ENCODE measurements at regions not wholly inside any gene's neighbourhood (a gene's known extent, or its start where the extent isn't known, plus 50 kb on each side); places are given as distances from the start of the nearest gene placed in this dataset.
"Not testable (repeated sequence)": the region's sequence is repeated elsewhere in the genome, so short reads cannot be mapped to it uniquely, and the experiment has no call there.

DNA sequence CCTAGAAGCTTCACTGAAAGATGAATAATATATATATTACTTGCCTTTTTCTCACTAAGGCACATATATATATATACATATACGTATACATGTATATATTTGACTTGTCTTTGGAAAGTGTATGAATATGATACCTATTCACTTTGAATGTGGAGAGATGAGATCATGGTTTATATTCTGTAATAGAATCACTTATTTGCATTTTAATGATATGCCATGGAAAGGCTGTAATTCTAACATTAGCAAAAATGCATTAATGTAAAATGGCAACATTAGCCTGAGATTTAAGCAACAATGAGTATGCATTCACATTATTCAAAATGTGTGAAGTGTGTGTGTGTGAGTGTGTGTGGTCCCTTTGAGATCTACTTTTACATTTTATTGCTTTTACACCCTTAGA, 54.5 kb upstream of the PRKD1 start:
- DNase-seq (ENCODE audit: low read depth): no peak

DNA sequence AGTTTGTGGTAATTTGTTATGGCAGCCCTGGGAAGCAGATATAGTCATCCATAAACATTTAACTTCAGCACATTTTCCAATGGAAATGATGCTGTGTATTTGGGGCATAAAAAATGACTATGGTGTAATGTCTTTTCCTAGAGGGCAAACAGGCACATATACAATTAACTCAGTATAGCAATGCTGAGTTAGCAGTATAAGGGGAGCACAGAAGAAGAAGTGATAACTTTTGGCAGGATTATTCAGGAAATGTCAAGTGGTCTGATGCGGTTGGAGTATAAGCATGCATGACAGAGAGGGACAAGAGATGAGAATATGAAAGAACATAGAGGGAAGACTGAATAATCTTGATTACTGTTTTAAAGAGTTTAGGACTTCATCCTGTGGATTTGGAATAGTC, 55.3 kb upstream of the PRKD1 start:
- no peak for DNase-seq (ENCODE audit: low read depth)

DNA sequence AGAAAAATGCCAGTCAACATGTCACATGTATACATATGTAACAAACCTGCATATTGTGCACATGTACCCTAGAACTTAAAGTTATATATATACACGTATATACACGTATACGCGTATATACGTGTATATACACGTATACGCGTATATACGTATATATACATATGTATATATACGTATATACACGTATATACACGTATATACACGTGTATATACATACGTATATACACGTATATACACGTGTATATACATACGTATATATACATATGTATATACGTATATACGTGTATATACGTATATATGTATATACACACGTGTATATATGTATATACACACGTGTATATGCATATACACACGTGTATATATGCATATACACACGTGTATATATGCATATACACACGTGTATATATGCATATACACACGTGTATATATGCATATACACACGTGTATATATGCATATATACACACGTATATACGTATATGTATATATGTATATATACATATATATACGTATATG, 62.8 kb upstream of the PRKD1 start:
- DNase-seq (ENCODE audit: low read depth): not testable (repeated sequence)

DNA sequence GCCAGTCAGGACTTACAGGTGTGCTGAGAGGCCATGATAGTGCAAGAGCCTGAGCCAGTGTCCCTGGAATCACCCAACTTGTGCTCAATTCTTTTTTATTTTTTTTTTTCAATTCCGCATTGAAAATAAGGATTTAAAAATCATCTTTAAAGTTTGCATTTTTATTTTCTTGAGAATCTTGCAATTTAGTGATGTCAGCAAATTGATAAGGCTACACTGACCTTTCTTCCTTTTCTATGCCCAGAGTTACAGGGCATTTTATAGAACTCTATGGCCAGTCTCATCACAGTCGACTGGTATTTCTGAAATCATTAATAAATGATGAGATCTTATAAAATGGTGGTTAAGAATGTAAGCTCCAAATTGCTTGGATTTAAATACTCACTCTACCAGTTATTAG, 63.3 kb upstream of the PRKD1 start:
- no peak for DNase-seq (ENCODE audit: low read depth)

DNA sequence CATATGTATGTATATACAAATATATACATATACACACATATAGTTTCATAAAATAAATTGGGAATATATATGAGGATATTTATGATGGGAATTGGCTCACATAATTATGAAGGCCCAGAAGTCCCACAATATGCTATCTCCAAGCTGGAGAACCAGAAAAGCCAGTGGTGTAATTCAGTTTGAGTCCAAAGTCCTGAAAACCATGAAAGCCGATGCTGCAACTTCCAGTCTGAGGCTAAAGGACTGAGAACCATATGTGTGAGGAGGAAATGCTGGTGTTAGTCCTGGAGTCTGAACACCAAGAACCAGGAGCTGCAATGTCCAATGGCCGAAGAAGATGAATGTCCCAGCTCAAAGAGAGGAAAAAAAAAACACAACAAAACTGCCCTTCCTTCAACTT, 65.5 kb upstream of the PRKD1 start:
- no peak for DNase-seq (ENCODE audit: low read depth)

DNA sequence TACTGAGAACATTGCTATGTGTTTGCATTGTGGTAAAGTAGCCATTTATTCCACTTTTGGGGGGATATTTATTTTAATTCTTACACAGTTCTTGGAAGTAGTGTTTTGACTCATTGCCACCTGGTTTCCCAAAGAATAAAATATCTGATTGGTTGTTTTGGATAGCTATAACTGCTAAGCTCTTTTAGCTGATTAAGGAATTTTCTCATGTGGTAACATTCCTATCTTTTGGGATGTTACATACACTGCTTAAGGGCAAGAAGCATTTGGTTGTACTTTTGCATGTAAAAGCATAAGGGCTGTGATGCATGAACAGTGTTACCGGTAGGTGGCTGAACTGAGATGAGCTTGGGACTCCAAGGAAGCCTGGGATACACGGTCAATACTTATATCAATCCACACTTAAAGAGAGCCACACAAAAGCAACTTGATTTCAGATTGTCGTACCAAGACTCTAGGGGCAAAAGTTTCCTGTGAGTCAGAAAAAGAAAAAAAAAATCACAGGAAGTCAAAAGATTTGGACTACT, 71.4 kb upstream of the PRKD1 start:
- DNase-seq (ENCODE audit: low read depth): peak; percentile 20

DNA sequence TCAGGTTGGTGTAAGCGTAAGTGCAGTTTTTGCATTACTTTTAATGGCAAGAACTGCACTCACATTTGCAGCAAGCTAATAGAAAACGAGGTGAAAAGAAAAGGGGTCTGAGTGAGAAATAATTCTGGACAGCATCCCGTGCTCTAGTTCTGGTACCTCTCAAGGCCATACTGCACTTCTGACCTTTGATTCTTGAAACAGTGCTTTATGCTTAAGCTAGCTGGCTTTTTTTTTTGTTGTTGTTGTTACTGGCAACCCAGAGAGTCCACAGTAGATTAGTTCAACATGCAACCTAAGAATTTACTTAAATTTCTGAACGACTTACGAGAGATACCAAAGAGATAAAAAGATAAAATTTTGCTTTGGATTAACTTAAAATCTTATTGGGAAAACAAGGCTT, 75.2 kb upstream of the PRKD1 start:
- no peak for DNase-seq (ENCODE audit: low read depth)

DNA sequence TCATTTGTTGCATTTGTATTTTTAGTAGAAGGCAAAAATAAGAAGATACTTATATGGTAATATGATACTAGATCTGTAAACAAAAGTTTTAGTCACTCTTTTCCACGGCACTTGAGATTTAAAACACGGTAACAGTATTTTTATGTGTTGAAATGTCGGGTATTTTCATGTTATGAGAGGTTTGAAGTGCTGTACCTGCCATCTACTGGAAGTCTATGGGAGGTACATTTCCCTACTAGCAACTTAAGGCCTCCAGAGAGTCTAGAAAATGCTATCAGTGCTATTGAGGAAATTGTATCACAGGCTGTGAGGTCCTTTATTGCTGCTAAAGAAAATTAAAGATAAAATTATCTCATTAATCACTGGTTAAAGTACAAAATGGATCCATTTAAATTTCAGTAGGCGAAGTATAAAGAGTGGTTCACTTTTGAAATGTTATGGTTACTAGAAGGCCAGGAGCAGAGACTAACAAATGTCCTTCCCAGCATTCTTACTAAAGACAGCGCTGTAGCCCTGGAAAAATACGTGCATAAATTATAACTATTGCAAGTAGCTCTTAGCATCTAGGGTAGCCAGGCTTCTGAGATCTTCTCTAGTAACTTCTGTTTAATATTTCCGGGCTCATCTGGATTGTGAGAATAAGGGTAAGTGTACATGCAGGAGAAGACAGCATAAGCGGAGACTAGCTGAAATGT, 77.6 kb upstream of the PRKD1 start:
- peak; percentile 77 for DNase-seq (ENCODE audit: low read depth)

DNA sequence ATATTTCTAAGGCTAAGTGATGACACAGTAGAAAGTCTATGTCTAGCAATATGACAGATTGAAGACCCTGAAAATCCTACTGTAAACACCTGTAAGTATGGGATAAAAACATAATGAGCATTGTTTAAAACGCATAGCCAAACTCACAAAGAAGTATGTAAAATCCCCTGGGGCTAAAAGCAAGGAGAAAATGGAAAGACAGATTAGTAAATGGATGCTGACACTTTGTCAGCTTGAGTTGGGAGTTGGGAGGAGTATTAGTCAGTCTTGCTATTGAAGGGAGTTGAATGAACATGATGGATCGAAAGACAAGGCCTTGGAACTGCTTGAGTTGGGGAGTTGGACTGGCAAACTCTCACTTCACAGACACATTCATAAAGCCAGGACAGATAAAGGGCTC, 79.0 kb upstream of the PRKD1 start:
- no peak for DNase-seq (ENCODE audit: low read depth)

DNA sequence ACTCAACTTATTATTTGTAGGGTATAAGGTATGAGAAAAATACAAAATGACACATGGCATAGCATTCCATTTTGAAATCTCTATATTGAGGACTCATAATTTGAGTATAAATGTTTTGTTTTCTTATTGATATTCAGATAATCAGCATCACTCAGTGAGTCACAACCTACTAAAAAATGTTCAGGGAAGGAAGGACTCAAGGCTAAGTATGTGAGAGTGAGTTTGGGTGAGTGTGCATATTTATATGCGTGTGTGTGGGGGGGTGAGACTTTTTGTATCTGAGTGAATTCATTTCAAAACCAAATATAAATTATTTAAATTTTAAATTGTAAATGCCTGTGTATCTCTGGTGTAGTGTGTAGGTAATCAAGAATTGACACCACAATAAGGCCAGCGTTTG, 87.8 kb upstream of the PRKD1 start:
- peak; percentile 66 for DNase-seq (ENCODE audit: low read depth)

DNA sequence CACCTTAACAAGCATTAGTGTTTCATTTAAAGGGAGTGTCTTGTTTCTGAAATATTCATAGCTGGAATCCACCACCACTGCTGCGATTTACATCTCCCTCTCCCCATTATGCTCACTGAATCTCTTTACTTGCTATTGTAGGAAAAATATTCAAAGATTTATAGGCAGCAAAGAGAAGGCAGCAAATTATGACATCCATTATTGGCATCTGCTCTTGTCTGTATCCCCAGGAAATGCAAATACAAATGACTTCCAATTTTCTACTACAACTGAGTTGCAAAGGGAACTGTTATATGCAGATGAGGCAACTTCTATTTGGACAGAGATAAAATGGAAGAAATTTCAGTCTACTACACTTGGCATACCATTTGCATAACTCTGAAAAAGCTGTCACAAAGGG, 88.4 kb upstream of the PRKD1 start:
- peak; percentile 19 for DNase-seq (ENCODE audit: low read depth)

DNA sequence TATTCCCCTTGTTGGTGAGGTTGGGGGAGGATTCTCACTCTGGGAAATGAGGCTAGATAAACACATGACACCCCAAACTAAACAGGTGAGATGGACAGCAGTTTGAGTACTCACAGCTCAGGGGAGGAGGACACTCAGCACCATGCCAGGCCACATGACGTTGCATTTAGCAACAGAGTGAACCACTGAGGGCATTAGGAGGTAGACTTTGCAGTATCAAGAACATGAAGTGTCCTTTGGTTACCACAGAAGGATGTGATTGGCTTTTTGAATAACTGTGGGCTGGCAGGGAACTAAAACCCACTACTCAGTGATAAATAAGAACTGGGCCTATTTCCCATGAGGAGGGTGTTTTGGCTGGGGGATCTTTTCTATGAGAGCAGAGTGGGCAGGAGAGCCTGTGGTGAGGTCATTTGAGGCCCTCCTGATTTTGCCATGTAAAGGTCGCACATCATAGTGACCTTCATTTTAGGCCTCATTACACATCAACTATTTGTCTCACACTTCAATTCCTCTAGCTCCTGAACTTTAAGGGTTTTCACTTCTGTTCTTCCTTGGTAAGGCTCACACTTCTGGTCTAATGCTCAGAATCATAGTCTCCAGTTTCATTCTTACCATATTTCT, 89.8 kb upstream of the PRKD1 start:
- DNase-seq (ENCODE audit: low read depth): no peak

DNA sequence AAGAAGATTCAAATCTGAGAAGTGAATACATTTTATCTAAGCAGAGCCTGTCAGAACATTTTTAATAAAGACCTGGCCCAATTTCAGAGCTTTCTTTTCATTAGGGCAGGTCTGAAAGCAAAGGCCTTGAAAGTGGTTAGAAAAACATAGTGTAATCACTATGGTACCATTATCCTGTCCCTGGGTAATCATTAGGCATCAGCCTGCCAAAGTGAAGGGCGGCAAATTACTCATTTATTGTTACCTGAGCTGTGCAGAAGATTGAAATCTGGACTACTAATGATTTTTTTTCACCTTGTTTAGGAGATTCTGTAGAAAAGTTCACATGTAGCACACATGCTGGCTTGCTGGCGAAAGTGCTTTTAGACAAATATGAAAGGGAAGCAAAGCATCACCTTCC, 92.6 kb upstream of the PRKD1 start:
- no peak for DNase-seq (ENCODE audit: low read depth)

DNA sequence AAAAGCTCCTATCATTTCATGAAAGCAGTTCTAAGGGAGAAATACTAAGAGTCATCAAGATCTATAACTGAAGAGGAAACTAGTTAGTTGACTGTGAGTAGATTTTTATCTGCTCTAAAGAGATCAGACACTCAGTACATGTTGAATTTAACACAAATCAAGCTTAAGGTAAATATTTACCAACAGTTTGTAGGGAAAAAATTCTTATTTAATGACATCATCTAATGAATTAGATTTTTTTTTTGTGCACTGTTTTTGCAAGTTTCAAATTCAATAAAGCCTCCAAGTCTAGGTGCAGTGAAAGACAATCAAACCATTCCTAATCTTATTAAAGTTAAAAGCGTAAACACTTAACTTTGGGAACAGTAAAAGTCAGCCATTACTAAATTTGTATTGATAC, 93.0 kb upstream of the PRKD1 start:
- DNase-seq (ENCODE audit: low read depth): no peak

DNA sequence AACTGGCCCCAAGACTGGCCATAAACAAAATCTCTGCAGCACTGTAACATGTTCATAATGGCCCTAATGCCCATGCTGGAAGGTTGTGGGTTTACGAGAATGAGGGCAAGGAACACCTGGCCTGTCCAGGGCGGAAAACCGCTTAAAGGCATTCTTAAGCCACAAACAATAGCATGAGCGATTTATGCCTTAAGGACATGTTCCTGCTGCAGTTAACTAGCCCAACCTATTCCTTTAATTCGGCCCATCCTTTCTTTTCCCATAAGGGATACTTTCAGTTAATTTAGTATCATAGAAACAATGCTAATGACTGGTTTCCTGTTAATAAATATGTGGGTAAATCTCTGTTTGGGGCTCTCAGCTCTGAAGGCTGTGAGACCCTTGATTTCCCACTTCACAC, 95.7 kb upstream of the PRKD1 start:
- not testable (repeated sequence) for DNase-seq (ENCODE audit: low read depth)

DNA sequence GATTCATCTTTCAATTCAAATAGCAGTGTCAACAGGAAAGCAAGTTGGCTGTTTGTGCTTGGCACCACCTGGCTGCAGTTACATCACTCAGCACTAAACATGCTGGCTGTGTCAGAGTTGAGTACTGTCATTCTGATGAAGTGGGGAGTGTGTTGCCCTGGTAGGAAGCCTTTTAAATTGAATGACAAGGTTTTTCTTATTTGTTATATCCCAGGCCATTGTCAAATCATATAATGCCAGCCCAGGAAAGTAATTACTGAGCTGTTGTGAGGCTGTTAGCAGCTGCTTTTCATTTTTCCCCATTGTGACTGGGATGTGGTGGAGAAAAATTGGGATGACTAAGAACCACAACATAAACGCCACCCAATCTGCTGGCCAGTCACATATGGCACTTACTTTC, 106.5 kb upstream of the PRKD1 start:
- DNase-seq (ENCODE audit: low read depth): peak; percentile 64

DNA sequence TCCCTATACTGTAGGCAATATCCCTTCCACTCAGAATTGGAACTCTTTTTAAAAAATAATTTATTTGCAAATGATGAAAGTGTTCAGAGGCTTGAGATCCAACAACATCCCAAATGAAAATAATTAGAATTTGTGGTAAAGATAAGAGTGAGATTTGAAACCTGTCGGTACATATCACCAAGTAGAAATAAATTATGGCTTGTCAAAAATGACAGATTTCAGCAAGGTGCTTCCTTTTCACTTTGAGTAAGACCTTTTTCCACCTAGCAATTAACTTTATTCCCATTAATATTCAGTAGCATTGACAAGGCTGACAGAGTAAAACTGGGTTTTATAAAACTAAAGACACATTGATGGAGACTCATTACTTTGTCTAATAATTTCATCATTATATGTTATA, 107.7 kb upstream of the PRKD1 start:
- no peak for DNase-seq (ENCODE audit: low read depth)

DNA sequence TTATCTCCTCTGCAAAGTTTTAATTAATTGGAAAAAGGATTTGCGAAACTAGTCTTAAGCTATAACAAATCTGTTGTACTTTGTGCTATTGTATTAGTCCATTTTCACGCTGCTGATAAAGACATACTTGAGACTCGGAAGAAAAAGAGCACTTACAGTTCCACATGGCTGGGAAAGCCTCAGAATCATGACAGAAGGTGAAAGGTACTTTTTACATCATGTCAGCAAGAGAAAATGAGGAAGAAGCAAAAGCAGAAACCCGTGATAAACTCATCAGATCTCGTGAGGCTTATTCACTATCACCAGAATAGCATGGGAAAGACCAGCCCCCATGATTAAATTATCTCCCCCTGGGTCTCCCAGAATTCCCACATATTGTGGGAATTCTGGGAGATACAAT, 118.1 kb upstream of the PRKD1 start:
- DNase-seq (ENCODE audit: low read depth): no peak

DNA sequence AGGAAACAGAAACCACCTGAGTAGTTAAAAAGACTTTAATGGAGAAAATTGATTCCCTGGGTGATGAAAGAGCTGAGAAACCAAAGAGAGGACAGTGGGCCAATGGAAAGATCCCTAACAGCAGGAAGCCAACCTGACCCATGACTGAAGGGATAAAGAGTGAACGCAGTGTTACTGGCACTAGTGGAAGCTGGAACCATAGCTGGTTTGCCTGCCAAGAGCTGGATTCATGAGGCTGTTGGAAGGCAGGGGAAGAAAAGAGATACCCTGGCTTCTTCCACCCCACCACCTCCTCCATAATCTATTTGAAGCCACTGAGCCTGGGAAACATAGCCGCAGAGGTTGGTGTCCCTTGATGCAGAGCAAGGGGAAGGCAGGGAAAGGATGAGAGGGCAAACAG, 125.5 kb upstream of the PRKD1 start:
- no peak for DNase-seq (ENCODE audit: low read depth)

DNA sequence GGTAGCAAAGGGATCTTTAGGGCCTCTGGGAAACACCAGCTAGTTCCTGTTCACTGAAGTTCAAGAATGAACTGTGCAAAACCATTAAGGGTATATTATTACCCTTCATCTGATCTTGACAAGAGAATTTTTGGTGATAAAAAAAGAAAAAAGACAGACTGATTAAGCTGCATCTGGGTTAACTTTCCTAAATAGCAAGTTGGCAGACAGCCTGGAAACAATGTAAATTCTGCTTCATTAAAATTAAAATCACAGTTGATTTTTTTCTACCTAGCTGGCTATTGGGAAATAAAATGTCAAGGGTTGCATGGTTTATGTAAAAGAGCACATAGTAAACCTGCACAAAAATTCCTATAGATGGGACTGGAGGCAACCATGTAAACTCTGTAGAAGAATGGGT, 126.6 kb upstream of the PRKD1 start:
- no peak for DNase-seq (ENCODE audit: low read depth)

DNA sequence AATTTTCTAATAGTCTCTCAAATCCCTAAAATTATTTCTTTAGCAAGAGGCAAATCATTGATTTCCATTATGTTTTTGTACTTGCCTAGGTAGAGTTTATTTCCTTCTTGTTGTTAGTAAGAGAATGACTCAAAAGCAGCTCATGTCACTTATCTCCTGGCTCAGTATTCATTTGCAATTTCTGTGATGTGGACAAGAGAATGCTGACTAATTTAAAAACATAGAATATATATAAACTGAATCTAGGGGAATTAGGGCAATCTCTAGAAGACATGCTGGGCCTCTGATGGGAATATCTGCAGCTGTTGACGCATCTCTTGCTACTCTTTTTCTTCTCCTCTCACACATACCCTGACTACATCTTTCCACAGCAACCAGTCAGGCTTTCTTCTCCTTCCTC, 130.8 kb upstream of the PRKD1 start:
- DNase-seq (ENCODE audit: low read depth): peak; percentile 21

DNA sequence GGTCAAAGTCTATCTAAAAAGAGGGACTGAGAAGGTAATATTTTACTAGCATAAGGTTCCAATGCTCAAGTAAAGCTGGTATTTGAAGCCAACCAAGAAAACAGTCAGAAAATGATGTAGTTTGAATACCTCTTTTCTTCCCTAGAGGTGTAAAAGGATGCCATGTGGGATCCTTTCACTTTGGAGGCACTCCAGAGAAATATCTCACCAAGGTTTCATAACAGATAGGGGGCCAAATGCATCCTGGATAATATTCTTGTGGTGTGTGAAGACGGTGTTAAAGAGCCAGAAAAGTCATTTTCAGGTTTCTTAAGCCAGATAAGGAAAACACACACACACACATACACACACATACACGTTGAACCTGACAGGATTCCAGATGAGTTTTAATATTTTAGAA, 136.1 kb upstream of the PRKD1 start:
- no peak for DNase-seq (ENCODE audit: low read depth)

DNA sequence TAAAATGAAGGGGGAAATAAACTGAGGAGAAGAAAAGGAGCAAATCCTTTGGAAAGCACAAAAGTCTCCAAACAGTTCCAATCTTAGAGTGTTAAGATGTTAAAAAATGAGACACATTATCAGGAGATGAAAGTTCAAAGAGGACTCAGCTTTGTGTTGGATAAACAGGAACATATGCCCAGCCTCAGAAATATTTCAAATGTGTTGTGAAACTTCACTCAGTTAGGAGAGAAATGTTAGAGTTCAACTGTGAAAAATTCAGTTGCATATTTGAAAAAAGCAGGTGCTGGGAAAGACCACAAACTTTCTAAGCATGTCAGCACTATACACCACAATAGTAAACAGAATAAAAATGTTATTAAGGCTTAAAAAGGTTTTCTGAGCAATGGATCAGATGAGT, 136.8 kb upstream of the PRKD1 start:
- DNase-seq (ENCODE audit: low read depth): peak; percentile 34

DNA sequence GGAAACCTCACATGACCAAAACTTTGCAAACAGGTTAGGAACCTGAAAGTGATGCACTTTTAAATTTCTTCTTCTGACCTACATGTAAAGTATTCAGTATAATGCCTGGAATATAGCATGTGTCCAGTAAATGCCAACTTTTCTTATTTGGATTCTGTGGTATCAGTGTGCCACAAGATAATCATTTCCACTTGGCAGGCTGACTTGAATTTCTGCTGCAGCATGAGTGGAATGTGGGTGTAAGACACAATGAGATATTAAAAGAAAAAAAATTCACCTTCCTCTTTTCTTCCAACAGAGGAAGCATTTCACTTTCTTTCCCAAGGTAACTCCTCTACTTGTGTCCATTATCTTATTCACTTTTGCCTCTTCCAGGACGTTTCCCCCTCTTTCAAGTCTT, 141.9 kb upstream of the PRKD1 start:
- DNase-seq (ENCODE audit: low read depth): peak; percentile 27
